ENCODE measurements at regions not wholly inside any gene's neighbourhood (a gene's known extent, or its start where the extent isn't known, plus 50 kb on each side); places are given as distances from the start of the nearest gene placed in this dataset.

- no peak for TF ChIP-seq GATA2 (IDR thresholded peaks at IDR 0.05; ENCODE audit: low read depth, low read length)
- no peak for TF ChIP-seq GATA3 (IDR thresholded peaks at IDR 0.05; ENCODE audit: low read depth, low read length)
Observed at GRCh38 chrX:94511564-94511963, 837.6 kb downstream of the FAM133A start.

All from SH-SY5Y (cell line).